K562 (cell line): ENCODE measurements at regions not wholly inside any gene's neighbourhood (a gene's known extent, or its start where the extent isn't known, plus 50 kb on each side); places are given as distances from the start of the nearest gene placed in this dataset.

Experiments used
- ATAC-seq: fragments of 200-7000 bp; cut with Tn5 transposase; 3 replicates; pipeline ENCODE4 v1.9.1; 2020; ENCODE audit warnings: moderate library complexity
- BruUV-seq: library from RNA; stranded (reverse); fragments of 400-500 nt; replicated peaks from 2 replicates; lab custom pipeline; 2021; lab: Mats Ljungman, UMichigan
- CTCF ChIA-PET: fragments of 300-600 bp; formaldehyde crosslinking; extraction: SDS; loops from one replicate; lab custom pipeline; 2021; ENCODE audit warnings: low intra/inter-chr PET ratio; lab: Yijun Ruan, JAX
- POLR2A ChIA-PET: fragments of 300-600, 350-650 bp; sonication (Branson Sonifier 250); formaldehyde crosslinking; extraction: SDS; loops from one replicate; lab custom pipeline; 2021; ENCODE audit warnings: antibody characterized with exemption, inconsistent platforms; lab: Yijun Ruan, JAX
- DNase-seq, 4 experiments: peaks; one replicate each; pipeline versions ENCODE4 v3.0.0 to v3.0.0-alpha.2; 2011 to 2018; ENCODE audit warnings: low spot score in 3 of 4, mixed read lengths in 3 of 4; ENCODE audit errors: extremely low read depth in 1 of 4
- FAIRE-seq: peaks from 2 replicates; lab custom pipeline; 2011; peaks lifted over from hg19 to GRCh38; lab: Jason Lieb, UNC
- H2AFZ ChIP-seq: 2 replicates; pipeline ENCODE4 v1.6.0; 2011; ENCODE audit warnings: low read depth, low read length, control low read depth, inconsistent platforms
- H3K27ac ChIP-seq: fragments of 200-600 bp; 3 replicates; pipeline ENCODE4 v1.8.0; 2011; ENCODE audit warnings: low read depth, mild to moderate bottlenecking, control low read depth, inconsistent platforms, low read length, moderate library complexity, mixed read lengths; ENCODE audit errors: extremely low read depth
- H3K27me3 ChIP-seq, 2 experiments: fragments of 300-600 bp in 1 of 2; 2 replicates in 1 of 2; 3 replicates in 1 of 2; pipeline versions ENCODE4 v1.6.0 to v1.8.0; 2011; ENCODE audit warnings: inconsistent platforms in 2 of 2, low read length in 2 of 2, mild to moderate bottlenecking in 1 of 2, mixed read lengths in 1 of 2, moderate library complexity in 1 of 2; ENCODE audit not compliant: control insufficient read depth in 2 of 2, insufficient read depth in 2 of 2
- H3K36me3 ChIP-seq: fragments of 300-600 bp; 3 replicates; pipeline ENCODE4 v1.8.0; 2011; ENCODE audit warnings: mild to moderate bottlenecking, low read length, inconsistent platforms; ENCODE audit not compliant: control insufficient read depth, insufficient read depth
- H3K4me1 ChIP-seq, 2 experiments: fragments of 200-600 bp in 1 of 2; replicated peaks in 1 of 2; 2 replicates in 1 of 2; 3 replicates in 1 of 2; pipeline versions ENCODE4 v1.5.1 to v1.8.0; 2011; ENCODE audit warnings: inconsistent platforms in 2 of 2, low read length in 2 of 2, mild to moderate bottlenecking in 1 of 2, mixed read lengths in 1 of 2, moderate library complexity in 1 of 2; ENCODE audit not compliant: control insufficient read depth in 2 of 2, insufficient read depth in 2 of 2
- H3K4me2 ChIP-seq: 2 replicates; pipeline ENCODE4 v1.6.1; 2011; ENCODE audit warnings: low read length, control low read depth, inconsistent platforms, mixed read lengths; ENCODE audit not compliant: insufficient read depth
- H3K4me3 ChIP-seq: fragments of 200-600 bp; sonication (generic), shearing (Covaris generic); 2 replicates; pipeline ENCODE4 v1.5.1; 2016; ENCODE audit warnings: control low read depth, inconsistent platforms
- H3K79me2 ChIP-seq: fragments of 200-600 bp; 3 replicates; pipeline ENCODE4 v1.8.0; 2011; ENCODE audit warnings: low read length, inconsistent platforms; ENCODE audit not compliant: control insufficient read depth, insufficient read depth
- H3K9ac ChIP-seq, 2 experiments: 2 replicates each; pipeline versions ENCODE4 v1.6.0 to v1.6.1; 2011; ENCODE audit warnings: low read depth in 2 of 2, low read length in 2 of 2, control low read depth in 1 of 2, inconsistent platforms in 1 of 2, mild to moderate bottlenecking in 1 of 2, mixed read lengths in 1 of 2; ENCODE audit not compliant: insufficient read depth in 1 of 2
- H3K9me1 ChIP-seq: one replicate; pipeline ENCODE4 v1.6.0; 2011; ENCODE audit warnings: inconsistent platforms, mild to moderate bottlenecking, low read length, moderate library complexity; ENCODE audit not compliant: control insufficient read depth, insufficient read depth
- H3K9me3 ChIP-seq: replicated peaks from 2 replicates; pipeline ENCODE4 v1.5.1; 2011; ENCODE audit warnings: low read depth, low read length, inconsistent platforms; ENCODE audit not compliant: control insufficient read depth, insufficient read depth
- H4K20me1 ChIP-seq: replicated peaks from 2 replicates; pipeline ENCODE4 v1.6.1; 2011; ENCODE audit warnings: low read length, inconsistent platforms, mixed read lengths; ENCODE audit not compliant: control insufficient read depth, insufficient read depth
- CEBPZ ChIP-seq: fragments of 150-350 bp; IDR thresholded peaks from 2 replicates; pipeline ENCODE4 v1.6.1; 2014; ENCODE audit warnings: low read depth, mild to moderate bottlenecking, low read length, borderline replicate concordance
- MAFG ChIP-seq: fragments of 450-650 bp; conservative IDR thresholded peaks from 2 replicates; pipeline ENCODE4 v1.6.1; 2016; ENCODE audit warnings: missing genetic modification characterization, missing compliant biosample characterization
- MGA ChIP-seq: fragments of 450-650 bp; IDR thresholded peaks from 2 replicates; pipeline ENCODE4 v1.6.1; 2016; ENCODE audit warnings: mild to moderate bottlenecking, moderate library complexity
- ZFP36 ChIP-seq: fragments of 150-350 bp; IDR thresholded peaks from 2 replicates; pipeline ENCODE4 v1.6.1; 2018; ENCODE audit warnings: low read length, low read depth; ENCODE audit not compliant: partially characterized antibody
- ZKSCAN3 ChIP-seq: fragments of 250-450 bp; sonication (Bioruptor Pico); IDR thresholded peaks from 2 replicates; pipeline ENCODE4 v1.4.0; 2020
- ZNF511 ChIP-seq: sonication (generic); formaldehyde crosslinking; IDR thresholded peaks from 2 replicates; pipeline ENCODE4 v1.8.0; 2022; ENCODE audit warnings: mild to moderate bottlenecking, missing genetic modification reagents
- ZNF644 ChIP-seq: fragments of 200-800 bp; sonication (Bioruptor generic); IDR thresholded peaks from 2 replicates; pipeline ENCODE4 v1.6.1; 2016; ENCODE audit warnings: low read depth, missing genetic modification characterization, missing compliant biosample characterization
- ZNF696 ChIP-seq: fragments of 250-450 bp; sonication (Bioruptor Pico); conservative IDR thresholded peaks from 2 replicates; pipeline ENCODE4 v1.4.0; 2020; ENCODE audit warnings: mild to moderate bottlenecking, moderate library complexity
- WGBS: fragments of 100-300 bp; shearing (Covaris generic); methylation state at CpG from one replicate; pipeline ENCODE4 v1.1.6; 2016; ENCODE audit warnings: low coverage, mixed read lengths; ENCODE audit not compliant: insufficient coverage; ENCODE audit errors: missing lambda C conversion rate; 5-methylcytosine and 5-hydroxymethylcytosine counted together
- in situ Hi-C: fragments of 300-500 bp; cut with MboI; formaldehyde crosslinking; loops from 4 replicates; pipeline ENCODE4 v1.15.0; 2018; ENCODE audit warnings: inconsistent platforms, mixed read lengths
- intact Hi-C: fragments of 100-400 bp; cut with micrococcal nuclease; formaldehyde crosslinking; loops from 2 replicates; pipeline ENCODE4 v1.14.2; 2022

- POLR2A ChIA-PET: no interaction called here
- no peak overlapping the region for H3K9ac ChIP-seq
- ATAC-seq (no peak), FAIRE-seq (no peak), DNase-seq (no peak)
- no peaks in the 10 kb centered on the region for H4K20me1 ChIP-seq
- intact Hi-C loops: no loop called here
- H3K4me1 ChIP-seq: no peaks in the 10 kb centered on the region
- H3K79me2 ChIP-seq: no peaks in the 10 kb centered on the region
- WGBS: 8% methylated on average over 3 of the region's 3 CpGs
- CTCF ChIA-PET: no interaction called here
- no peaks in the 10 kb centered on the region for H3K9me3 ChIP-seq
- no peak overlapping the region for H2AFZ ChIP-seq
- no peak overlapping the region for H3K4me3 ChIP-seq
- no TSS peak for BruUV-seq
- in situ Hi-C loops: no loop called here
- H3K36me3 ChIP-seq: no peaks in the 10 kb centered on the region
- H3K9me1 ChIP-seq: no peaks in the 10 kb centered on the region
- H3K4me2 ChIP-seq: no peak overlapping the region
- H3K27me3 ChIP-seq: peaks cover 3 to 6% of the 10 kb centered on the region in 2 experiments; a peak in 4 of 5 replicates
- H3K27ac ChIP-seq: no peak overlapping the region
- TF ChIP-seq ZNF696 (CRISPR knock-in tag) (no peak), ZNF644 (no peak), ZNF511 (no peak), MGA (no peak), CEBPZ (peak; percentile 45; the same call in 1 of the 2 replicates), ZKSCAN3 (CRISPR knock-in tag) (no peak), ZFP36 (peak; percentile 86), MAFG (tag) (no peak)
Observed at GRCh38 chr10:3361640-3362039, 189.1 kb upstream of the PITRM1 start.
